C4-2B (cell line): ENCODE measurements at regions not wholly inside any gene's neighbourhood (a gene's known extent, or its start where the extent isn't known, plus 50 kb on each side); places are given as distances from the start of the nearest gene placed in this dataset.

Experiments
- ZFX ChIP-seq: fragments of 450-650 bp; IDR thresholded peaks from 2 replicates; pipeline ENCODE4 v1.6.1; 2017
- TF ChIP-seq, protein P1 (sequence below): fragments of 450-650 bp; conservative IDR thresholded peaks from 2 replicates; pipeline ENCODE4 v1.5.1; 2017; ENCODE audit warnings: mild to moderate bottlenecking

DNA sequence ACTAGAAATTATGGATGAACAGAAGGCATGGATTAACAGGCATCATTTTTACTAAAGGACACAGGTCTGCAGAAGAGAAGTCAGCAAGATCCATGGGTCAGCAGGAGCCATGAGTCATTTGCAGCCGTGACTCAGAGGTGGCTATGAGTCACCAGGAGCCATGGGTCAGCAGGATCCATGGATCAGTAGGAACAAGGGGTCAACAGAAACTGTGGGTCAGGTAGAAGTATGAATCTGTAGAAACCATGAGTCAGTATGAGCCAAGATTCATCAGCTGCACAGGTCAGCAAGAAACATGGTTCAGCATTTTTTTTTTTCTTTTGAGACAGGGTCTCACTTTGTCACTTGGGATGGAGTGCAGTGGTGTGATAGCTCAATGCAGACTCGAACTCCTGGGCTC is 58.2 kb upstream of the HS3ST4 start:
- TF ChIP-seq, protein P1, sequence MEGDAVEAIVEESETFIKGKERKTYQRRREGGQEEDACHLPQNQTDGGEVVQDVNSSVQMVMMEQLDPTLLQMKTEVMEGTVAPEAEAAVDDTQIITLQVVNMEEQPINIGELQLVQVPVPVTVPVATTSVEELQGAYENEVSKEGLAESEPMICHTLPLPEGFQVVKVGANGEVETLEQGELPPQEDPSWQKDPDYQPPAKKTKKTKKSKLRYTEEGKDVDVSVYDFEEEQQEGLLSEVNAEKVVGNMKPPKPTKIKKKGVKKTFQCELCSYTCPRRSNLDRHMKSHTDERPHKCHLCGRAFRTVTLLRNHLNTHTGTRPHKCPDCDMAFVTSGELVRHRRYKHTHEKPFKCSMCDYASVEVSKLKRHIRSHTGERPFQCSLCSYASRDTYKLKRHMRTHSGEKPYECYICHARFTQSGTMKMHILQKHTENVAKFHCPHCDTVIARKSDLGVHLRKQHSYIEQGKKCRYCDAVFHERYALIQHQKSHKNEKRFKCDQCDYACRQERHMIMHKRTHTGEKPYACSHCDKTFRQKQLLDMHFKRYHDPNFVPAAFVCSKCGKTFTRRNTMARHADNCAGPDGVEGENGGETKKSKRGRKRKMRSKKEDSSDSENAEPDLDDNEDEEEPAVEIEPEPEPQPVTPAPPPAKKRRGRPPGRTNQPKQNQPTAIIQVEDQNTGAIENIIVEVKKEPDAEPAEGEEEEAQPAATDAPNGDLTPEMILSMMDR: no peak
- TF ChIP-seq ZFX: no peak
